Heart left ventricle (tissue), 16 donors: ENCODE measurements at regions not wholly inside any gene's neighbourhood (a gene's known extent, or its start where the extent isn't known, plus 50 kb on each side); places are given as distances from the start of the nearest gene placed in this dataset.

Experiments used
- ATAC-seq, 4 donors: fragments of 200-7000 bp; cut with Tn5 transposase; one replicate each; pipeline ENCODE4 v1.9.1; 2020 to 2022; ENCODE audit warnings: moderate library complexity in 4 of 4, mild to moderate bottlenecking in 3 of 4, moderate number of reproducible peaks in 1 of 4
- DNase-seq, 5 donors: peaks; one replicate each; pipeline ENCODE4 v3.0.0-alpha.2; 2020
- H3K27ac ChIP-seq, 12 donors: fragments of 200-600 bp; sonication (generic) in 4 of 12; one replicate each; pipeline versions ENCODE4 v1.5.0 to v1.8.0; 2016 to 2022; ENCODE audit warnings: mild to moderate bottlenecking in 2 of 12
- H3K27me3 ChIP-seq, 9 donors: fragments of 200-600 bp; sonication (generic) in 2 of 9; one replicate each; pipeline versions ENCODE4 v1.5.1 to v1.8.0; 2016 to 2022; ENCODE audit warnings: mild to moderate bottlenecking in 3 of 9
- H3K36me3 ChIP-seq, 9 donors: fragments of 200-600 bp; sonication (generic) in 2 of 9; one replicate each; pipeline versions ENCODE4 v1.5.0 to v1.8.0; 2018 to 2022; ENCODE audit warnings: mild to moderate bottlenecking in 2 of 9
- H3K4me1 ChIP-seq, 12 donors: fragments of 200-600 bp; sonication (generic) in 4 of 12; one replicate each; pipeline versions ENCODE4 v1.5.0 to v1.8.0; 2016 to 2022; ENCODE audit warnings: mild to moderate bottlenecking in 3 of 12
- H3K4me3 ChIP-seq, 12 donors: fragments of 200-600 bp; sonication (generic) in 4 of 12; one replicate each; pipeline versions ENCODE4 v1.5.0 to v1.8.0; 2017 to 2022; ENCODE audit warnings: mild to moderate bottlenecking in 9 of 12, moderate library complexity in 4 of 12
- H3K9me3 ChIP-seq, 12 donors: fragments of 200-600 bp; sonication (generic) in 4 of 12; one replicate each; pipeline versions ENCODE4 v1.5.0 to v1.8.0; 2016 to 2022; ENCODE audit warnings: mild to moderate bottlenecking in 1 of 12
- POLR2A ChIP-seq, 2 donors: fragments of 450-650 bp; IDR thresholded peaks; one replicate each; pipeline ENCODE4 v1.6.1; 2017; ENCODE audit warnings: antibody characterized with exemption in 2 of 2, mild to moderate bottlenecking in 2 of 2, moderate library complexity in 2 of 2
- WGBS, 4 donors: extraction: QIAGEN DNeasy Blood & Tissue Kit in 2 of 4; methylation state at CpG; one replicate each; pipeline versions ENCODE4 v1.1.5 to v1.1.7; 2013 to 2018; 5-methylcytosine and 5-hydroxymethylcytosine counted together
- intact Hi-C, 10 donors: fragments of 100-400 bp; cut with DNase I; formaldehyde crosslinking; loops; one replicate each; pipeline versions ENCODE4 v1.11.1 to v1.14.2; 2022
- TF ChIP-seq, protein P1 (sequence below), 12 donors: fragments of 200-600 bp; sonication (generic) in 4 of 12; IDR thresholded peaks; one replicate each; pipeline versions ENCODE4 v1.5.0 to v1.8.0; 2018 to 2022; ENCODE audit warnings: antibody characterized with exemption in 12 of 12, mild to moderate bottlenecking in 5 of 12
- donor health status: ischemic (EF 13 %, LVEDD 7.1; RV severe dilation, severe dysfunction).
- donor health status: healthy with polysubstance abuse.
- donor health status: DM: no; HTN: yes; CAD: no.
- donor health status: DM: no; HTN: no; CAD: no.
- donor health status: ischemic (EF 25% LVEDD 6.9; RV normal size, moderate dysfunction).
- donor health status: ischemic (EF 25% LVEDD 5.7; RV mildly dilated, moderate dysfunction).
- donor health status: healthy.
- donor health status: DM: yes; HTN: yes; CAD: no.
- donor health status: ischemic (EF 35%, LVEDD 5.7; RV mildly dilated, moderate dysfunction).
- donor health status: nonischemic (EF 11% LVEDD 7.7; RV severe dilation, severe dysfunction).
- donor health status: DM: yes; HTN: yes; CAD: no.
- donor health status: PGD.
- donor health status: ischemic (EF 29% LVEDD 5.4; RV normal size, mild dysfunction).
- donor health status: nonischemic (EF 23%, LVEDD 6.1; RV moderate dilation, normal function).

DNA sequence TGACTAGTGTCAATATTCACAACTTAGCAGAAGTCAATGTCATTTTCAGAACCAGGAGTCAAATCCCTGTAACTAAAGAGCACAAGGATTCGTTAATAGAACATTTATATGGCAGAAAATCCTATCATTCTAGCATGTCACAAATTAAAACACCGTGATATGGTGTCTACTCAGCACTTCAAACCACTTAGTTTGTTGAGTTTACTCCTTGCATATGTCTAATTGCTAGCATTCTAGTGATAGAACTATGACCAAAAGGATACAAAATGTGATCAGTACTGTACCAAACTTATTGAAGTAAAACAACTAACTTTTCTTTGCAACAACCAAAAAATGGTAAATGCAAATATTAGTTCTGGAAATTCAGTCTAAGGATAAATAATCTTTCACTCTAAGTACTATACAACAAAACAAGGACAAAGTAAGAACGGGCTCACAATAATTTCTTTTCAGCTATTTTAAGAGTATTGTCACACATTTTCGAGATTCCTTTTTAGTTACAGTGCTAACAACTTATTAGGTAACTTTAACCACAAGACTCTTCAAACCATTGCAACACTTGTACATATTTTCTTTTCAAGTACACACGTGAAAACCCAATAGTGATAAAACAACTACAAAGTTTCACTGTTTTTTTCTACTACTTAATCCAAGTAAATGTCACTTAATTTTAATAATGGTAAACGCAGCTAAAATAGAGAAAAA, 845.2 kb upstream of the CDH10 start:
- TF ChIP-seq POLR2A (IDR thresholded peaks at IDR 0.05): no peak
- TF ChIP-seq, protein P1, sequence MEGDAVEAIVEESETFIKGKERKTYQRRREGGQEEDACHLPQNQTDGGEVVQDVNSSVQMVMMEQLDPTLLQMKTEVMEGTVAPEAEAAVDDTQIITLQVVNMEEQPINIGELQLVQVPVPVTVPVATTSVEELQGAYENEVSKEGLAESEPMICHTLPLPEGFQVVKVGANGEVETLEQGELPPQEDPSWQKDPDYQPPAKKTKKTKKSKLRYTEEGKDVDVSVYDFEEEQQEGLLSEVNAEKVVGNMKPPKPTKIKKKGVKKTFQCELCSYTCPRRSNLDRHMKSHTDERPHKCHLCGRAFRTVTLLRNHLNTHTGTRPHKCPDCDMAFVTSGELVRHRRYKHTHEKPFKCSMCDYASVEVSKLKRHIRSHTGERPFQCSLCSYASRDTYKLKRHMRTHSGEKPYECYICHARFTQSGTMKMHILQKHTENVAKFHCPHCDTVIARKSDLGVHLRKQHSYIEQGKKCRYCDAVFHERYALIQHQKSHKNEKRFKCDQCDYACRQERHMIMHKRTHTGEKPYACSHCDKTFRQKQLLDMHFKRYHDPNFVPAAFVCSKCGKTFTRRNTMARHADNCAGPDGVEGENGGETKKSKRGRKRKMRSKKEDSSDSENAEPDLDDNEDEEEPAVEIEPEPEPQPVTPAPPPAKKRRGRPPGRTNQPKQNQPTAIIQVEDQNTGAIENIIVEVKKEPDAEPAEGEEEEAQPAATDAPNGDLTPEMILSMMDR (IDR thresholded peaks at IDR 0.05): no peak

GRCh38 chr5:25488119-25488518, 843.3 kb upstream of the CDH10 start:
- Histone ChIP-seq H3K4me1 (no peaks in the 10 kb centered on the region), H3K27me3 (no peaks in the 10 kb centered on the region), H3K4me3 (no peak overlapping the region), H3K27ac (no peak overlapping the region), H3K9me3 (peaks cover 0 to 9% (median 5%) of the 10 kb centered on the region in 12 donors), H3K36me3 (no peaks in the 10 kb centered on the region)
- intact Hi-C loops: no loop called here
- TF ChIP-seq POLR2A (IDR thresholded peaks at IDR 0.05): no peak
- TF ChIP-seq, protein P1 (IDR thresholded peaks at IDR 0.05): no peak
- ATAC-seq (no peak), DNase-seq (no peak)
- 53 to 60% (median 56%) methylated on average over 1 of the region's 1 CpG for WGBS, 4 donors

More for the DNA sequence above, 845.2 kb upstream of the CDH10 start:
- 65 to 72% (median 69%) methylated on average over 6 of the region's 6 CpGs for WGBS, 4 donors
- H3K36me3 ChIP-seq: no peaks in the 10 kb centered on the region
- ATAC-seq (no peak), DNase-seq (no peak)
- no peak overlapping the region for H3K27ac ChIP-seq
- H3K4me3 ChIP-seq: no peak overlapping the region
- H3K27me3 ChIP-seq: no peaks in the 10 kb centered on the region
- intact Hi-C loops: no loop called here
- H3K9me3 ChIP-seq: peaks cover 0 to 9% (median 5%) of the 10 kb centered on the region in 12 donors
- no peaks in the 10 kb centered on the region for H3K4me1 ChIP-seq

- Histone ChIP-seq H3K4me3 (no peak overlapping the region), H3K9me3 (peaks cover 0 to 9% (median 5%) of the 10 kb centered on the region in 12 donors), H3K27ac (no peak overlapping the region), H3K27me3 (no peaks in the 10 kb centered on the region), H3K4me1 (no peaks in the 10 kb centered on the region), H3K36me3 (no peaks in the 10 kb centered on the region)
- intact Hi-C loops: no loop called here
- DNase-seq (no peak), ATAC-seq (no peak)
- 86 to 90% (median 87%) methylated on average over 4 of the region's 4 CpGs for WGBS, 4 donors
- TF ChIP-seq, protein P1 (IDR thresholded peaks at IDR 0.05): no peak
- no peak for TF ChIP-seq POLR2A (IDR thresholded peaks at IDR 0.05)
These were observed 839.6 kb upstream of the CDH10 start for GRCh38 chr5:25484391-25484790.

DNA sequence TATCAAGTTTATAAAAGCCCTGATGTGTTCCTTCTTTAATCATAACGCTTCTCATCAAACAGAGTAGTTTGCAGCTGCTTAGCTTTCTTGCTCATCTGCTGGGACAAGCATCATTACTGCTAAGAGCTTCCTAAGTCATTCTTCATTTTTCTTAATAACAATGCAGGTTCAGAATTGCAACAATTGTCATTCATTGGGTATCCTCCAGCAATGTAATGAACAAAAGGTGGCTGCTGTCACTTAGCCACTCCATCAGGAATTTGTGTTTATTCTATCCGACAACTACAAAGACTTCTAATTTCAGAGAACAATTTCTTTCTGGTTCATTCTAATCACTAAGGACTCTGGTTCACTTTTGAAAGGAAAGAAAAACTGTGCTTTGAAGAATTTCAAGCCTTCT, 836.7 kb upstream of the CDH10 start:
- Histone ChIP-seq H3K4me1 (no peaks in the 10 kb centered on the region), H3K9me3 (peaks cover 0 to 9% (median 5%) of the 10 kb centered on the region in 12 donors), H3K4me3 (no peak overlapping the region), H3K27ac (no peak overlapping the region), H3K27me3 (no peaks in the 10 kb centered on the region), H3K36me3 (no peaks in the 10 kb centered on the region)
- no peak for TF ChIP-seq POLR2A (IDR thresholded peaks at IDR 0.05)
- TF ChIP-seq, protein P1 (IDR thresholded peaks at IDR 0.05): no peak
- no peak for ATAC-seq
- DNase-seq: no peak
- WGBS, 4 donors: 55 to 68% (median 63%) methylated on average over 2 of the region's 2 CpGs
- intact Hi-C loops: no loop called here
